ENCODE measurements at regions not wholly inside any gene's neighbourhood (a gene's known extent, or its start where the extent isn't known, plus 50 kb on each side); places are given as distances from the start of the nearest gene placed in this dataset.

DNA sequence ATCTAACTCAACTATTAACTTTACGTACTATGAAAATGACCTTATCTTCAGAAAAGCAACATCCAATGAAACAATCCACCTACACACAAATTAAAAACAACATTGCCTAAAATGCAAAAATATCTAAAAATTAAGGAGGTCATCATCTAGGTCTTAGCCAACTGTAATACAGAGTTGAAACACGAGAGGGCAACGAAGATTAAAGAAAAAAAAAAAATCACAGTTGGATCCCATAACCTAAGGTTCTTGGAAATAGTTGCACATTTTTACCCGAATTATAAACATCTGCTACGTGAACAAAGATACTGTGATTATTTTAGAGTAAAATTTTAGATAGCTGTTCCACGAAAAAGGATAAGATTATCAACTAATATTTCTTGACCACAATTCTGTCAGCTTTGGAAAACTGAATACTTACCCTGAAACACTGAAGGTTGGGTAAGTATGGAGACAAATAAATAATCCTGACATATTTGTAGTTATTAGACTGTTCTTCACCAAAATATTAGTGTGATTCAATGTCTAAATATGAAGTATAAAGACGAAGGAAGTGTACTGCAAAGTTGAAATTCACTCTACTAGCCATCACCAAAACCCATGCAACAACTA is 88.0 kb upstream of the AK4 start:
- Histone ChIP-seq H3K4me1 (peaks cover 10 to 17% of the 10 kb centered on the region in 2 donors), H3K4me3 (replicated peaks in 1 of 3) (no peak overlapping the region), H3K27ac (no peak overlapping the region), H3K9me3 (no peaks in the 10 kb centered on the region), H3K27me3 (no peaks in the 10 kb centered on the region), H3K36me3 (peaks cover 9 to 12% of the 10 kb centered on the region in 2 donors)
- no peak for DNase-seq
- TF ChIP-seq POLR2A (IDR thresholded peaks at IDR 0.05) (no peak), CTCF (IDR thresholded peaks at IDR 0.05) (peak in 5 of 6 experiments; percentile 31 to 85 (median 63))
- WGBS, 2 donors = 39 to 45% methylated on average over 7 of the region's 7 CpGs
- intact Hi-C loops (cut with DNase I) = loop anchor here (10.0 kb wide), 1 partner anchor 145 kb away; no protein-coding TSS in a partner anchor

DNA sequence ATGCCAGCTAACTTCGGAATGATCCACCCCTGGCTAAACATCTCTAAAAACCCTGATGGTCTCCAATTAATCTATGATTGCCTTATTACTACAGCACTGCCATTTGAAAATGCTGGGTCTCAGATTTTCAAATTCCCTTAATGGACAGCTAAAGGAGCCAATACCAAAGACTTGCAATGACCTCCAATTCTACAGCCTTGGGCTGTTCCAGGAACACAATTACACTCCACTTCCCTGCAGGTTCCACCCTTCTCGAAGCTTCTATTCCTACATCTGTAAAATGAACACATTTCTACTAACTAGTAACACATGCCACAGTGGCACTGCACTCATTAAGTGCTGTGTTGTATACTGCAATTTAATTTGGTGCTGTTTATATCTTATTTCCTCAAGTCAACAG is 85.7 kb upstream of the AK4 start:
- H3K9me3 ChIP-seq = no peaks in the 10 kb centered on the region
- 83 to 87% methylated on average over 2 of the region's 2 CpGs for WGBS, 2 donors
- TF ChIP-seq POLR2A (IDR thresholded peaks at IDR 0.05) (no peak), CTCF (IDR thresholded peaks at IDR 0.05) (no peak)
- no peaks in the 10 kb centered on the region for H3K27me3 ChIP-seq
- H3K36me3 ChIP-seq = peaks cover 3 to 7% of the 10 kb centered on the region in 2 donors
- H3K27ac ChIP-seq = no peak overlapping the region
- intact Hi-C loops (cut with DNase I) = loop anchor here (10.0 kb wide), 1 partner anchor 142 kb away; no protein-coding TSS in a partner anchor
- no peak overlapping the region for H3K4me3 ChIP-seq (replicated peaks in 1 of 3)
- peaks cover 19 to 21% of the 10 kb centered on the region in 2 donors for H3K4me1 ChIP-seq
- DNase-seq = no peak

DNA sequence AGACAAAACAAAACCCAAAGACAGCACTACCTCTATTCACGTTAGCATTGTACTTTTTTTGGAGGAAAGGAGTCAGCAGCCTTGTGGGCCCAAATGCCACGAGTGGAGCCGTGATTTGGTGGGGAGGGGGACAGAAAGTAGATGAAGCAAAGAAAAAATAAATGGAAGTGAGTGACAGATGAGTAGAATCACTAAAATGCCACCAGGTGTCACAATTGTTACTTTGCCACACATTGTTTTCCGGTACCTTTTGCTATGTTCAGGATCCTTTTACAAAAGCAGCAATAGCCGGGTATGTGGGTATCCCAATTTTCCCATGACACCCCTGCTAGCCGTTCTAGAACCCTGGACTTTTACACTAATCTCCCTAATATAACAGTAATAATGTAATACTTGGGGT is 85.0 kb upstream of the AK4 start:
- 81 to 83% methylated on average over 6 of the region's 6 CpGs for WGBS, 2 donors
- DNase-seq = no peak
- Histone ChIP-seq H3K9me3 (no peaks in the 10 kb centered on the region), H3K4me1 (peaks cover 19 to 21% of the 10 kb centered on the region in 2 donors), H3K36me3 (peaks cover 0 to 3% of the 10 kb centered on the region in 2 donors), H3K4me3 (replicated peaks in 1 of 3) (no peak overlapping the region), H3K27me3 (no peaks in the 10 kb centered on the region), H3K27ac (no peak overlapping the region)
- intact Hi-C loops (cut with DNase I) = loop anchor here (10.0 kb wide), 1 partner anchor 142 kb away; no protein-coding TSS in a partner anchor
- TF ChIP-seq POLR2A (IDR thresholded peaks at IDR 0.05) = no peak
- peak in 2 of 6 experiments; percentile 16 to 27 for TF ChIP-seq CTCF (IDR thresholded peaks at IDR 0.05)

- Histone ChIP-seq H3K36me3 (no peaks in the 10 kb centered on the region), H3K9me3 (no peaks in the 10 kb centered on the region), H3K4me1 (peaks cover 16 to 29% of the 10 kb centered on the region in 2 donors), H3K4me3 (replicated peaks in 1 of 3) (peak overlapping the region in 1 of 3 donors; percentile 88), H3K27me3 (no peaks in the 10 kb centered on the region), H3K27ac (peak overlapping the region; percentile 98 to 100 (median 99))
- TF ChIP-seq POLR2A (IDR thresholded peaks at IDR 0.05) (no peak), CTCF (IDR thresholded peaks at IDR 0.05) (no peak)
- no peak for DNase-seq
- intact Hi-C loops (cut with DNase I) = loop anchor here (5.0 to 10.0 kb wide), 2 partner anchors 98 to 140 kb away; partner anchors contain the start of gene JAK1
Observed at GRCh38 chr1:65064981-65065380, 83.0 kb upstream of the AK4 start.
